Osteoblast (primary cell): ENCODE measurements at regions not wholly inside any gene's neighbourhood (a gene's known extent, or its start where the extent isn't known, plus 50 kb on each side); places are given as distances from the start of the nearest gene placed in this dataset.

ENCODE experiments used
- DNase-seq: peaks from one replicate; pipeline ENCODE4 v3.0.0; 2011; ENCODE audit warnings: low spot score, mixed read lengths; ENCODE audit not compliant: insufficient read length; ENCODE audit errors: missing footprints
- H2AFZ ChIP-seq: 2 replicates; pipeline ENCODE4 v1.6.0; 2011; ENCODE audit warnings: mild to moderate bottlenecking, low read length
- H3K27ac ChIP-seq: 2 replicates; pipeline ENCODE4 v1.5.1; 2011; ENCODE audit warnings: mild to moderate bottlenecking, low read depth, low read length, moderate library complexity
- H3K27me3 ChIP-seq: 2 replicates; pipeline ENCODE4 v1.6.0; 2012; ENCODE audit warnings: mild to moderate bottlenecking, control low read depth, inconsistent platforms, low read length, moderate library complexity; ENCODE audit not compliant: insufficient read depth
- H3K36me3 ChIP-seq: 2 replicates; pipeline ENCODE4 v1.5.1; 2011; ENCODE audit warnings: mild to moderate bottlenecking, low read length, control low read depth, moderate library complexity; ENCODE audit not compliant: insufficient read depth
- H3K4me1 ChIP-seq: 2 replicates; pipeline ENCODE4 v1.5.1; 2011; ENCODE audit warnings: mild to moderate bottlenecking, low read length, control low read depth, moderate library complexity; ENCODE audit not compliant: insufficient read depth
- H3K4me2 ChIP-seq: 2 replicates; pipeline ENCODE4 v1.6.0; 2011; ENCODE audit warnings: mild to moderate bottlenecking, low read length; ENCODE audit not compliant: insufficient read depth
- H3K4me3 ChIP-seq: fragments of 200-600 bp; sonication (generic); 3 replicates; pipeline ENCODE4 v1.5.1; 2012; ENCODE audit warnings: mild to moderate bottlenecking, low read length, inconsistent platforms; ENCODE audit not compliant: insufficient read depth
- H3K79me2 ChIP-seq: 2 replicates; pipeline ENCODE4 v1.6.0; 2012; ENCODE audit warnings: mild to moderate bottlenecking, low read length, control low read depth, inconsistent platforms; ENCODE audit not compliant: insufficient read depth
- H3K9me3 ChIP-seq: 2 replicates; pipeline ENCODE4 v1.5.1; 2011; ENCODE audit warnings: low read depth, low read length, control low read depth
- H4K20me1 ChIP-seq: 2 replicates; pipeline ENCODE4 v1.6.0; 2012; ENCODE audit warnings: mild to moderate bottlenecking, low read length, control low read depth; ENCODE audit not compliant: insufficient read depth
- TF ChIP-seq, protein P1 (sequence below): IDR thresholded peaks from 2 replicates; pipeline ENCODE4 v1.5.1; 2011; ENCODE audit warnings: mild to moderate bottlenecking, low read depth, low read length, moderate library complexity; ENCODE audit errors: extremely low read depth

DNA sequence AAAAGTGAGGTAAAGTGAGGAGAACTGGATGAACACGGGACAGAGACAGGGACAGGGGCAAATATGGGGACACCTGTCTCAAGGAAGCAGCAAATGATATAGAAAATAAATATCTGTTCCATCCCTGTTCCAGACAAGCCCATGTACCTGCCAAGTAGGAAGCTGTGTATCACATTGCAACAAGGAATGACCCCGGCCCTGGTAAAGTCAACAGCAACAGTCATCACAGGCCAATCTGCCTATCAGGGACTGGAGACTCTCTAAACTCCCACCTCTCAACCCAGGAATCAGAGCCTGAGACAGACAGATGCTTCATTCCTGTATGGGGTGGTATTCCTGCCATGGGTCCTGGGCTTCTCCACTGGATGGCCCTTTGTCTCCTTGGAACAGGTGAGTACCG is 156.6 kb upstream of the PRSS1 start:
- DNase-seq, result no peak
- peaks cover 10% of the 10 kb centered on the region for H3K27me3 ChIP-seq
- no peak overlapping the region for H3K4me3 ChIP-seq
- H2AFZ ChIP-seq, result no peak overlapping the region
- H3K36me3 ChIP-seq, result no peaks in the 10 kb centered on the region
- H4K20me1 ChIP-seq, result no peaks in the 10 kb centered on the region
- TF ChIP-seq, protein P1, sequence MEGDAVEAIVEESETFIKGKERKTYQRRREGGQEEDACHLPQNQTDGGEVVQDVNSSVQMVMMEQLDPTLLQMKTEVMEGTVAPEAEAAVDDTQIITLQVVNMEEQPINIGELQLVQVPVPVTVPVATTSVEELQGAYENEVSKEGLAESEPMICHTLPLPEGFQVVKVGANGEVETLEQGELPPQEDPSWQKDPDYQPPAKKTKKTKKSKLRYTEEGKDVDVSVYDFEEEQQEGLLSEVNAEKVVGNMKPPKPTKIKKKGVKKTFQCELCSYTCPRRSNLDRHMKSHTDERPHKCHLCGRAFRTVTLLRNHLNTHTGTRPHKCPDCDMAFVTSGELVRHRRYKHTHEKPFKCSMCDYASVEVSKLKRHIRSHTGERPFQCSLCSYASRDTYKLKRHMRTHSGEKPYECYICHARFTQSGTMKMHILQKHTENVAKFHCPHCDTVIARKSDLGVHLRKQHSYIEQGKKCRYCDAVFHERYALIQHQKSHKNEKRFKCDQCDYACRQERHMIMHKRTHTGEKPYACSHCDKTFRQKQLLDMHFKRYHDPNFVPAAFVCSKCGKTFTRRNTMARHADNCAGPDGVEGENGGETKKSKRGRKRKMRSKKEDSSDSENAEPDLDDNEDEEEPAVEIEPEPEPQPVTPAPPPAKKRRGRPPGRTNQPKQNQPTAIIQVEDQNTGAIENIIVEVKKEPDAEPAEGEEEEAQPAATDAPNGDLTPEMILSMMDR, result no peak
- H3K9me3 ChIP-seq, result no peaks in the 10 kb centered on the region
- H3K4me2 ChIP-seq, result no peak overlapping the region
- no peaks in the 10 kb centered on the region for H3K79me2 ChIP-seq
- H3K27ac ChIP-seq, result no peak overlapping the region
- peaks cover 7% of the 10 kb centered on the region for H3K4me1 ChIP-seq

DNA sequence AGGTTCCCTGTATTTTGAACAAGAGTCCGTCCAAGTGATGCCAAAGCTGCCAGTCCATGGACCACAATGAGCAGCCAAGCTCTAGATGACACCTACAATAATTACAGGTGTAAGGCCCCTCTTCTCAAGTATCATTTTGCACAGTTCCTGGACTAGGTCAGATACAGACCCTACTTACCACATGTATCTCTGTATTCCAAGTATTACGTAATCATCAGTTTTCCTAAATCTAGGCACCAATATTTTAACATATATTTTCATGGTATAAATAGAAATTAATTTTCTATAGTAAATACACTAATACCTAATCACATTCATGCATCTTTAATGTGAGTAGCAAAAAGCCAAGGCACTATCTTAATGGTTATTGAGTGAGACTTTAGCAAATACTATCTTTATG is 157.0 kb upstream of the PRSS1 start:
- H3K36me3 ChIP-seq, result no peaks in the 10 kb centered on the region
- DNase-seq, result no peak
- peaks cover 8% of the 10 kb centered on the region for H3K4me1 ChIP-seq
- no peak overlapping the region for H2AFZ ChIP-seq
- H4K20me1 ChIP-seq, result no peaks in the 10 kb centered on the region
- H3K79me2 ChIP-seq, result no peaks in the 10 kb centered on the region
- H3K9me3 ChIP-seq, result no peaks in the 10 kb centered on the region
- TF ChIP-seq, protein P1, result no peak
- no peak overlapping the region for H3K4me2 ChIP-seq
- H3K27ac ChIP-seq, result no peak overlapping the region
- peaks cover 8% of the 10 kb centered on the region for H3K27me3 ChIP-seq
- H3K4me3 ChIP-seq, result no peak overlapping the region

DNA sequence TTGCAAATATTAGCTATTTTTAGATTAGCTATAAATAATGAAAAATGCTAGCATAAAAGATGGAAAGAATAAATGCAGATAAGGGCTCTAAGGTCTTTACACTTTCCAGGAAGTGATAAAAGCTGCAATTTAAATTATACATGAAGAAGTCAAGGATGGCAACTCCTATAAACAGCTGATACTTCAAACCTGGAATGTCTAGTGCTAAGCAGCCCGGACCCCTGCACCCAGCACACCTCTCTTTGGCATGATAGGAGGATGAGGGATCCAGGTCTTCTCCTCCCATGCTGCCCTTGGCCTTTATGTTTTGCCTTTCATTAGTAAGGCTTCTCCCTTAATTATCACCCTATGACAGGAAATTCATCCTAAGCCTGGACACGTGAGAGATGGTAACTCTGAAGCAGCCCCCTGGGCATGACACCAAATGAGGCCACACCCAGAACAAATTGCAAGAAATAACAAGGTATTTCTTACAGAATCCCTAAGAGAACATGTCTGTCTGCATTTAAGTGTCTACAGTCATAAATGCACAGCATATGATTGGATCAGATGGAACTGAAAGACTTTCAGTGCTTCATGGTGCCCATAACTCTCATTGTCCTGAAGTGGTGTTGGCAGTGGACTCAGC is 158.3 kb upstream of the PRSS1 start:
- H3K36me3 ChIP-seq, result no peaks in the 10 kb centered on the region
- no peak overlapping the region for H3K27ac ChIP-seq
- H3K79me2 ChIP-seq, result no peaks in the 10 kb centered on the region
- peaks cover 8% of the 10 kb centered on the region for H3K4me1 ChIP-seq
- H4K20me1 ChIP-seq, result no peaks in the 10 kb centered on the region
- H2AFZ ChIP-seq, result no peak overlapping the region
- TF ChIP-seq, protein P1, result no peak
- no peak overlapping the region for H3K4me2 ChIP-seq
- H3K4me3 ChIP-seq, result no peak overlapping the region
- peaks cover 8% of the 10 kb centered on the region for H3K27me3 ChIP-seq
- DNase-seq, result no peak
- H3K9me3 ChIP-seq, result no peaks in the 10 kb centered on the region

DNA sequence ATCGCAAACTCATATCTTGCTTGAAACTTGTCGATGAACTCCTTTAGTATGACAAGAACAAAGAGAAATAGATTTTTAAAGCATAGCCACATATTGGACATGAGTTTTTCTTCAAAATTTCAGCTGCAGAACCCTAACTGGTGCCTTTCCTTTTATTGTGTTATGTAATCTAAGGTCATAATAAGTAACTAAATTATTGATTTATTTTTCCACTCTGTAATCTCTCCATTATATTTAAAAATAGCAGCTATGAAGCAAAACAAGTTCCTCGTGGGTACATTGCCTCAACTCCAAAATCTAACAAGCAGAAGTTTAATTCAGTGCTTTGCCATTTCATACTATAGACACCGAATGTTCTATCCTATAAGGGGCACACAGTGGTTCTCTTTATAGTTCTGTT is 159.2 kb upstream of the PRSS1 start:
- Histone ChIP-seq H3K27ac (no peak overlapping the region), H3K4me2 (no peak overlapping the region), H3K36me3 (no peaks in the 10 kb centered on the region), H3K9me3 (no peaks in the 10 kb centered on the region), H3K4me1 (peaks cover 8% of the 10 kb centered on the region), H3K4me3 (no peak overlapping the region), H4K20me1 (no peaks in the 10 kb centered on the region), H2AFZ (no peak overlapping the region), H3K27me3 (peaks cover 4% of the 10 kb centered on the region), H3K79me2 (no peaks in the 10 kb centered on the region)
- no peak for DNase-seq
- TF ChIP-seq, protein P1, result no peak
